GM19328 (cell line): ENCODE measurements at regions not wholly inside any gene's neighbourhood (a gene's known extent, or its start where the extent isn't known, plus 50 kb on each side); places are given as distances from the start of the nearest gene placed in this dataset.

Experiments
- ATAC-seq: cut with Tn5 transposase; IDR thresholded peaks from one replicate; pipeline ENCODE4 v1.9.1; 2021; ENCODE audit warnings: mild to moderate bottlenecking, moderate library complexity; ENCODE audit not compliant: unreplicated experiment

GRCh38 chr2:198315791-198316630 lies 511.6 kb downstream of the PLCL1 start:
- no peak for ATAC-seq

GRCh38 chr2:198314559-198315153 lies 510.3 kb downstream of the PLCL1 start:
- no peak for ATAC-seq

- ATAC-seq, result no peak
Observed at GRCh38 chr2:198312596-198313483, 508.4 kb downstream of the PLCL1 start.

GRCh38 chr2:198311020-198311419 lies 506.6 kb downstream of the PLCL1 start:
- ATAC-seq, result no peak

GRCh38 chr2:198309673-198310280 lies 505.4 kb downstream of the PLCL1 start:
- no peak for ATAC-seq

- ATAC-seq, result no peak
Observed at GRCh38 chr2:198309081-198309480, 504.7 kb downstream of the PLCL1 start.

GRCh38 chr2:198308368-198308767 lies 504.0 kb downstream of the PLCL1 start:
- ATAC-seq, result no peak

GRCh38 chr2:198307093-198307492 lies 502.7 kb downstream of the PLCL1 start:
- ATAC-seq, result no peak

GRCh38 chr2:198304859-198305258 lies 500.5 kb downstream of the PLCL1 start:
- ATAC-seq, result no peak

- ATAC-seq, result no peak
Observed at GRCh38 chr2:198297350-198297749, 493.0 kb downstream of the PLCL1 start.

GRCh38 chr2:198296665-198297308 lies 492.4 kb downstream of the PLCL1 start:
- peak; percentile 80 for ATAC-seq

- ATAC-seq, result no peak
Observed at GRCh38 chr2:198293281-198293680, 488.9 kb downstream of the PLCL1 start.

GRCh38 chr2:198289811-198290210 lies 485.4 kb downstream of the PLCL1 start:
- ATAC-seq, result no peak

- no peak for ATAC-seq
Observed at GRCh38 chr2:198287706-198288105, 483.3 kb downstream of the PLCL1 start.

- no peak for ATAC-seq
Observed at GRCh38 chr2:198285216-198285615, 480.8 kb downstream of the PLCL1 start.

GRCh38 chr2:198283146-198283545 lies 478.8 kb downstream of the PLCL1 start:
- no peak for ATAC-seq

- ATAC-seq, result no peak
Observed at GRCh38 chr2:198282061-198282460, 477.7 kb downstream of the PLCL1 start.

GRCh38 chr2:198280145-198280544 lies 475.8 kb downstream of the PLCL1 start:
- no peak for ATAC-seq

GRCh38 chr2:198279026-198279425 lies 474.6 kb downstream of the PLCL1 start:
- ATAC-seq, result no peak

- ATAC-seq, result no peak
Observed at GRCh38 chr2:198277181-198277580, 472.8 kb downstream of the PLCL1 start.

- ATAC-seq, result no peak
Observed at GRCh38 chr2:198273660-198274059, 469.3 kb downstream of the PLCL1 start.
